Activated CD4-positive, alpha-beta T cell treated with anti-CD3 and anti-CD28 coated beads for 4 hours (primary cell): ENCODE measurements at regions not wholly inside any gene's neighbourhood (a gene's known extent, or its start where the extent isn't known, plus 50 kb on each side); places are given as distances from the start of the nearest gene placed in this dataset.

ENCODE experiments used
- DNase-seq, 2 donors: peaks; one replicate each; pipeline ENCODE4 v3.0.0-alpha.2; 2020

- DNase-seq: no peak
Measured at GRCh38 chr10:61136139-61136538, 192.2 kb upstream of the RHOBTB1 start.

DNA sequence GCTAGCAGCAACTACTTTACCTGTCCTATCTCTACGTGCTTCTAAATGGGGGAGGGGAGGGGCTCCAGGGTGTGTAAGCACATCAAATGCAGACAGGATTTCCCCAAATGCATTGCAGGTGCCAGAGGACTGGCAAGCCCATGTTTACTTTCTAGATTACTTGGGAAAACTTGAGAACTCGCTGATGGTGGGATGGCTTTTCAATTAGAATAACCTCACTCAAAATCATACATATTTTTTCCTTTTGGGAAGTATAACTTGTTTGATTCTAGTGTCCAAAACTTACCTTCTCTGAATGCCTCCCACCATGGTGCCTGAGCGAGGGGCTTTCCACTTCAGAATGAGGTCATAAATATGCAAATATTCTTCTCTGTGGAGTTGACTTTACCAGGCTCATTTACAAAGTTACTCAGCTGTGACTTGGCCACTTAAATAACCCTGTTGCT lies 191.3 kb upstream of the RHOBTB1 start:
- no peak for DNase-seq

GRCh38 chr10:61130366-61130765 lies 186.4 kb upstream of the RHOBTB1 start:
- DNase-seq: no peak

DNA sequence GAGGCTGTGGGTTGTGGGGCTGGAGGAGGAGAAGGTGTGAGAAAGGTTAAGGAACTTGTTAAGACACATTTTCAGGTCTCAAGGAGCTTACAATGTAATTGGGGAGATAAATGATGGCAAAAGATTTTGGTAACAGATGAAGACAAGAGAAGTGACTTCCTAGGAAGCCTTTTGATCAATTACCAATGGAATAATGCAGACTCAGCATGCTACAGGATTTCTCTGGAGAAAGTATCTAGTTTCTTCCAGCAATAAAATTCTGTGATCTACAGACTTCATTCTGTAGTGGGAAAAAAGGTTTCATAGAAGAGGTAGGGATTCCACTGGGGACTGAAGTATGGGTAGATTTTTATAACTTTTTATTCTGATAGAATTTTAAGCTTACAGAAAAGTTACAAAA lies 184.2 kb upstream of the RHOBTB1 start:
- DNase-seq: no peak

DNA sequence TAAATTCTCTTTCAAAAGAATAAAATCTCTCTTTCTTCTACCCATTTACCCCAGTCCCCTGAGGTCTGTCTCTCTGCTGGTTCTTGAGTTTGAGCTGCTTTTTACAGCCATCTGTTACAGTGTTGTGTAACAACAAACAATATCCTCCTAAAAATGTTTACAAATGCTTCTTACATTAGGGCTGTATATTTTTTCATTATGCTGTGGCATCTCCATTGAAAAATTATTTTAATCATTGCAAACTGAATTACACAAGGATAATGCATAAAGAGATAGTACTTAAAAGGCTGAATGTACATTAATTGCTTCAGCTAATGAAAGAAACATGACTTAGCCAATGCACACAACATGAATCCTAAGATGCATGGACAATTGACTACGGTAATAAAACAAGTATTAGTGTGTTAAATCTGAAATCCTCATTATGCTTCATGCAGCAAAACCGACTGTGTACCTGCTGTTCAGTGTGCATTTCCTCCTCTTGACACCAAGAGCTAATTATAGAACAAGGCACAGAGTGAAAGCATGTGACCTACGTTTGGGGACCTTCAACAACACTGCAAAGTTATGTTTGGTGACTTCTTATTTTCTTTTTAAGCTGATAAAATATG lies 181.7 kb upstream of the RHOBTB1 start:
- DNase-seq: no peak

DNA sequence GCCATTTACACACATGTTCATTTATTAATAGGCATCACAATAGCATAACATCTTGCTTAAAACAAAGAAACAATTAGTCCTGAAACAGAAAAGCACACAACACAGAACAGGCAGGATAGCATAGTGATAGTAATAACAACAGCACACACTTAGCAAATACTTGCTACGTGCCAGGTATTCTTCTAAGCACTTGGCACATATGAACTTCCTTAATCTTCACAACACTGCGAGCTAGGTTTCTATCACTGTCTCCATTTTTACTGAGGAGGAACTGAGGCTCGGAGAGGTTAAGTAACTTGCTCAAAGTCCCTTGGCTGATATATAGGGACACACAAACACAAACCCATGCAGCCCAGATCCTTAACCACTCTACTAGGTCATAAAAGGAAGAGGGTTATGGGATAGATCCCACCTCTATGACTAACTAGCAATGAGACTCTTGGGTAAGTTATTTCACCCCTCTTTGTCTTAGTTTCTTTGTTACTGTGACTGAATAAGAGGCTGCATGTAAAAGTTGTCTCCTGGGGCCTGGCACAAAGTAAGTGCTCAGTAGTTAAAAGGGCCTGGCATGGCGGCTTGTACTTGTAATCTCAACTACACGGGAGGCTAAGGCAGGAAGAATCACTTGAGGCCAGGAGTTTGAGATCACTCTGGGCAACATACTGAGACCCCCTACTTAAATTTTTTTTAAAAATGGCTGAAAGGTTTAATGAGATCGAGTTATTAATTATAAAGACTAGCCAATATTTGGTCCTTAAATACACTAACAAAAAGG lies 181.0 kb upstream of the RHOBTB1 start:
- DNase-seq: no peak

DNA sequence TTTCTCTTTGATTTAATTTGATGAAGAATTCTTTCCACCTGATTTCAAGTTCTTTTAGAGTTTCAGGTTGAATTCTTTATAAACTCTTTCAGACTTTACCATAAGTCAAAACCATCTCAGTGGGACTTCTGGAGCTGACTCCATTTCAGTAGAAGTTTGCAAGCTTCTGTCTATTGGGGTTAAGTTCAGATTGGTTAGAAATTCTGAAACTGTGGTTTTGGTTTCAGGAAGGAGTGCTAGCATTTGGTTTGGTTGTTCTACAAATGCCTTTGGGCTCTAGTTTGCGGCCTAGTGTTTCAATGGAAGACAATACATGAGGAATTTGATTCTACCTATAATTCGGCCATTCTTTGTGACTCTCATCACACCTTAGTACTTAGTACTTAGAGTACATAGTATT lies 176.8 kb upstream of the RHOBTB1 start:
- DNase-seq: no peak

- DNase-seq: no peak
Measured at GRCh38 chr10:61119573-61119972, 175.6 kb upstream of the RHOBTB1 start.

GRCh38 chr10:61115897-61116296 lies 171.9 kb upstream of the RHOBTB1 start:
- no peak for DNase-seq

- no peak for DNase-seq
Measured at GRCh38 chr10:61112771-61113170, 168.8 kb upstream of the RHOBTB1 start.

DNA sequence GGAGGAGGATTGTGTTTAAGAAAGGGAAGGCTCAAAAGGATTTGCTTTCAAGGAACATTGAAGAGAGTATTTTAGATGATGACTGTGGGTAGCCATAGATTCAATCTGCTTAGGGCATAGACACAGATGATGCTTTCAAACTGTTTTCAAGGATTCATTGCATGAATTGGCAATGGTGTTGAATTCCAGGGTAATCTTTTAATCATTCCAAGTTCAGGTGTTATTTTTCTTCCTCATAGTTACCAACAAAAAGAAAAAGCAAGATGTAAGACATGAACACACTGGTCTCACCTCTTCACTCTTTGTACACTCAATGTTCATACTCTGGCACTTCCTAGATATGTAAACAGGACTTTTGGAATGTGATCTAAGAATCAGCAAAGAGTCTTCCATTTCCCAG lies 167.0 kb upstream of the RHOBTB1 start:
- DNase-seq: no peak

DNA sequence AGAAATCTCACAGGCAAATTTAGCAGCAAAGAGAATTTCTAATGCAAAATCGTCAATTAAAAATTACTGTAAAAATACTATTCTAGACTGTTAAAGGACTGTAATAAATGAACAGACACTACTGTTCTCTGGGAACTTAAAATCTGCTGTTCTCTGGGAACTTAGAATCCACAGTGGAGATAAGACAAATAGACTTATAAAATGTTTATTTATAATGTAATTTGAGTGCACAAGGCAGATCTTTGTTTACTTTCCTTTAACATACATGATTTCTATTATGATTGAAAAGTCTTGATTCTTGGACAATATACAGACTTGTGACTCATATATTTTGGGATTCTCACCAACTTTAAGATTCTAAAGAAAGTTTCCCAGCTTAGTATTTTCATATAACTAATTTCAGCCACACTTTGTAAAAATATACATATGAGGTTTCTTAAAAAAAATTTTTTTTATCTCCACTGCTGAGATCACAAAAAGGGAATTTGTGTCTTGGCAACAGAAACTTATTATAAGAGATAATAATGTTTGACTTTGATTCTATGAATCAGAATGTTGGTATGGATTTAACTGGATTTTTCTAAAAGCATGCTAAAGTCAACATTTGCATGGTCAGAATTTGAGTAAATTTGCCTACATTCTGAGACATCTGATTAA lies 166.3 kb upstream of the RHOBTB1 start:
- no peak for DNase-seq

DNA sequence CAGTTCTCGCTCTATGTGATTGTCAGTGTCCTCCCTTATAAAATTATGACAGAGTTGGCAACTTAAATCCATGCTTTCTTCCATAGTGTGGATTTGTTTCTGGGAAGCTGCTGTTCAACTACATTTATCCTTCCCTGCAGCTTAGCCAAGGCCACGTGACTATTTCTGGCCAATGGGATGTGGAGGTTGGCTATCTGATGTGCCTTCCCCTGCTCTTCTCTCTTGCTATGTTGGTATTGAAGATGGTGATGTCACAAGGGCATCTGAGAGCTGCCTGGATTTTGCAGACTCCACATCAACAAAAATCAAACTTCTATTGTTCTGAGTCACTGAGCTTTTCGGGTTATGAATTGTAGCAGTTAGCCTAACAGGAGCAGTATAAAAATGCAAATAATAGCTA lies 164.9 kb upstream of the RHOBTB1 start:
- DNase-seq: no peak

GRCh38 chr10:61100887-61101286 lies 156.9 kb upstream of the RHOBTB1 start:
- DNase-seq: no peak

- no peak for DNase-seq
Measured at GRCh38 chr10:61099756-61100155, 155.8 kb upstream of the RHOBTB1 start.

DNA sequence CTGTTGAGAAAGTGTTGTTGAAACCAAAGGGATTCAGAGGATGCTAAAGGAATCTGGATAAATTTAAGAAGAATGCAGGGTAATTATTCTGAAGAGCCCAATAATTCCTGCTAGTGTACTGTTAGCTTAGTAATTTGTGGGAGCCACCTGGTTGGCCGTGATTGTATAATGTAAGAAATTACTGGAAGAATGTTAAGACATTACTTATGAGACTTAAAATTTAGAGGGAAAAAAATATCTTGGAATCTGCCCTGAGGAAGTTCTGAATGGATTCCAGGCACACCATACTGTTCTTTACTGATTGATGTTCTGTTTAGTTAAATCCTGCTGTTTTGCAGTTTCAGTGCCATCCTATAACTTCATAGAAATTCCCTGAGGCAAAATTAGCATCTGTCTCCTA lies 155.0 kb upstream of the RHOBTB1 start:
- no peak for DNase-seq

GRCh38 chr10:61097026-61097425 lies 153.0 kb upstream of the RHOBTB1 start:
- DNase-seq: no peak

GRCh38 chr10:61096056-61096455 lies 152.1 kb upstream of the RHOBTB1 start:
- DNase-seq: no peak

- no peak for DNase-seq
Measured at GRCh38 chr10:61091531-61091930, 147.5 kb upstream of the RHOBTB1 start.

- no peak for DNase-seq
Measured at GRCh38 chr10:61089251-61089650, 145.3 kb upstream of the RHOBTB1 start.

DNA sequence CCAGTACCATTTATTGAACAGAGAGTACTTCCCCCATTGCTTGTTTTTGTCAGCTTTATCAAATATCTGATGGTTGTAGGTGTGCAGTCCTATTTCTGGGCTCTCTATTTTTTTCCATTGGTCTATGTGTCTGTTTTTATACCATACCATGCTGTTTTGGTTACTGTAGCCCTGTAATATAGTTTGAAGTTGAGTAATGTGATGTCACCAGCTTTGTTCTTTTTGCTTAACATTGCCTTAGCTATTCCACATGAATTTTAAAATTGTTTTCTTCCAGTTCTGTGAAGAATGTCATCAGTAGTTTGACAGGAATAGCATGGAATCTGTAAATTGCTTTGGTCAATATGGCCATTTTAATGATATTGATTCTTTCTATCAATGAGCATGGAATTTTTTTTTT lies 140.5 kb upstream of the RHOBTB1 start:
- DNase-seq: no peak

DNA sequence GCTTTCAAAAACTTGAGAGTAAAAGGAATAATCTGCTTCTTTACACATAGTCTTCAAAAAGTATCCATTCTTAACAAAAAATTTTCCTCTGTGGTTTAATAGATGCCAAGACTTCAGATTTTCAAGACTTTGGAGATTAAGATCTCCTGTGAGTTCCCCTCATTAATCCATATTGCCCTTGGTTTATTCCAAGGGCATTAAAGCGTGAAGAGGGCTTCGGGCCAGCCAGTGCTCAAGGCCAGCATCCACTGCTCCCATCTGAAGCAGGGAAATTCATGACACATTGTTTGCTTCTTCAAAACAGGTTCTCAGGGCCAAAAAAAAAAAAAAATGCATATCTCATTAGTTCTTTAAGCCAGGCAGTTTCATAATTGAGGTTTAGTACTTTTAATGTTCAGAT lies 137.3 kb upstream of the RHOBTB1 start:
- no peak for DNase-seq

DNA sequence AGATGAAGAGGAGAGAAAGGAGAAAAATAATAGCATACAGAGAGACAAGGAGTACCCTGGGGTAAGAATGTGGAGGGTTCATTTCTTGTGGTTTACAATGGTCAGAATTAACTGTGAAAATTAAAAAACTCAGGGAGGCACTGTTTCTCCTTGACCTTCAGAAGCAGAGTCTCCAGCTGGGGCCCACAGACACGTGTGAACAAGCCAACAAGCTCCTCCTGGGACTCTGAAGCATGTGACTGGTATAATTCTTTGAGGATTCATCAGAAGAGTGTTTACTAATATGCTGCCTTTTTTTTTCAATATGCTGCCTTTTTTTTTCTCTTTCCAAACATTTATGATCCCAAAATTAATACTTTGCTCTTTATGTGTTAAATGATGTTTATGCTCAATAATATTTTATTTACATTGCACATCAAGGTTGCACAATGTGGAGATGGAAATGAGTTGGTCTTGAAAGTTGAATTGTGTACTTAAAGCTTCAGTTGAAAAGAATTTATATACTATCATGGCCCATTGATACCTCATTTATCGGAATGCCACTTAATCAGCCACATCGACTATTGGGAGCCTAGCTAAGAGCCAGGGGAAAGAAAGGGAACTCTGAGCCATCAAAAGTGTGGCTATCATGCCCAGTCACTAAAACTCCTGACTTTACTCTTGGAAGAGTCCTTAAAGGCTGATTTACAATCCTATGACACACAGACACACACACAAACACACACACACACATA lies 134.7 kb upstream of the RHOBTB1 start:
- DNase-seq: no peak
